SJCRH30 (cell line): ENCODE measurements at regions not wholly inside any gene's neighbourhood (a gene's known extent, or its start where the extent isn't known, plus 50 kb on each side); places are given as distances from the start of the nearest gene placed in this dataset.

ENCODE experiments used
- DNase-seq, 2 experiments: peaks; one replicate each; pipeline ENCODE4 v3.0.0-alpha.2; 2015 to 2020
- H3K27ac ChIP-seq: fragments of 250-450 bp; sonication (Bioruptor Pico); 2 replicates; pipeline ENCODE4 v1.5.1; 2020; ENCODE audit warnings: mild to moderate bottlenecking, moderate library complexity
- H3K27me3 ChIP-seq: fragments of 250-450 bp; sonication (Bioruptor Pico); 2 replicates; pipeline ENCODE4 v1.5.1; 2020; ENCODE audit warnings: mild to moderate bottlenecking, moderate library complexity
- H3K36me3 ChIP-seq: fragments of 250-450 bp; sonication (Bioruptor Pico); 2 replicates; pipeline ENCODE4 v1.5.1; 2020; ENCODE audit warnings: mild to moderate bottlenecking, moderate library complexity
- H3K4me1 ChIP-seq: fragments of 250-450 bp; sonication (Bioruptor Pico); 2 replicates; pipeline ENCODE4 v1.5.1; 2020; ENCODE audit warnings: mild to moderate bottlenecking, moderate library complexity
- H3K4me3 ChIP-seq: fragments of 250-450 bp; sonication (Bioruptor Pico); 2 replicates; pipeline ENCODE4 v1.5.1; 2020; ENCODE audit warnings: mild to moderate bottlenecking, moderate library complexity
- H3K9me3 ChIP-seq: fragments of 250-450 bp; sonication (Bioruptor Pico); replicated peaks from 2 replicates; pipeline ENCODE4 v1.5.1; 2020; ENCODE audit warnings: mild to moderate bottlenecking, moderate library complexity

DNA sequence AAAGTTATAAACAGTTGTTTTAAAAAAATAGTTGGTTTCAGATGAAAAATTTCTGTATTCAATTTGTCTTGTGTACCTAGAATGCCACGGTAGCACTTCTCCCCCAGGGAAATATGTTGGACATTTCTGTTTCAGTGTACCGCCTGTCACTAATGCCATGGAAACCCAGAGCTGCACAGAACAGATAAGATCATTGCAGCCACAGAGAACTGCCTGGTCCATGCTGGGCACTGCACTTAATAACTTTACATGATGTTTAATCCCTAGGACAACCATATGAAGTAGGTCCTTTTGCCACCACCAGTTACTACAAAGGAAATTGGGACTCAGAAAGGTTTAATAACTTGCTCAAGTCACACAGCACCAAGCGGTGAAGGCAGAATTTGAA is 253.4 kb upstream of the SRRM4 start:
- Histone ChIP-seq H3K4me1 (no peaks in the 10 kb centered on the region), H3K9me3 (no peaks in the 10 kb centered on the region), H3K27me3 (no peaks in the 10 kb centered on the region), H3K36me3 (no peaks in the 10 kb centered on the region), H3K27ac (no peak overlapping the region), H3K4me3 (no peak overlapping the region)
- DNase-seq = no peak

GRCh38 chr12:118734266-118734665 is 247.1 kb upstream of the SRRM4 start:
- no peak for DNase-seq
- H3K4me1 ChIP-seq = no peaks in the 10 kb centered on the region
- no peaks in the 10 kb centered on the region for H3K9me3 ChIP-seq

GRCh38 chr12:118737985-118738540 is 243.3 kb upstream of the SRRM4 start:
- no peak overlapping the region for H3K4me3 ChIP-seq
- no peaks in the 10 kb centered on the region for H3K36me3 ChIP-seq
- H3K4me1 ChIP-seq = no peaks in the 10 kb centered on the region
- no peak overlapping the region for H3K27ac ChIP-seq
- no peaks in the 10 kb centered on the region for H3K27me3 ChIP-seq
- no peaks in the 10 kb centered on the region for H3K9me3 ChIP-seq
- DNase-seq = no peak

More at GRCh38 chr12:118734266-118734665, 247.1 kb upstream of the SRRM4 start:
- H3K27ac ChIP-seq = no peak overlapping the region
- no peaks in the 10 kb centered on the region for H3K27me3 ChIP-seq
- no peaks in the 10 kb centered on the region for H3K36me3 ChIP-seq
- H3K4me3 ChIP-seq = no peak overlapping the region

DNA sequence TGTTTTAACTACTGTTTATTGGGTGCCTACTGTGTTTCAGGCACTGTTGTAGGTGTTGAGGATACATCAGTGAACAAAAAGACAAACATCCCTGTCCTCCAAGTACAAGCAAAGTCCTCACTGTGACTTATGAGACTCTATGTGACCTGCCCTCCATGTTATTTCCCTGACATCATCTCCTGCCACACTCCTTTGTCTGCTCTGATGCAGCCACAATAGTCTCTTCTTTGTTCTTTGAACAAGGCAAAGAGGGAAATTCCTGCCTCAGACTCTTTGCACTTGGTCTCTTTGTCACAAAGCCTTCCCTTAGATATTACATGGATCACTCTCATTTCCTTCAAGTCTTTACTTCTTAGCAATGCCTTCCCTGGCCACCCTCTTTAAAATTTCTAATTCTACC is 240.1 kb upstream of the SRRM4 start:
- Histone ChIP-seq H3K27ac (no peak overlapping the region), H3K36me3 (no peaks in the 10 kb centered on the region), H3K4me3 (no peak overlapping the region), H3K27me3 (no peaks in the 10 kb centered on the region), H3K9me3 (no peaks in the 10 kb centered on the region), H3K4me1 (no peaks in the 10 kb centered on the region)
- DNase-seq = no peak

DNA sequence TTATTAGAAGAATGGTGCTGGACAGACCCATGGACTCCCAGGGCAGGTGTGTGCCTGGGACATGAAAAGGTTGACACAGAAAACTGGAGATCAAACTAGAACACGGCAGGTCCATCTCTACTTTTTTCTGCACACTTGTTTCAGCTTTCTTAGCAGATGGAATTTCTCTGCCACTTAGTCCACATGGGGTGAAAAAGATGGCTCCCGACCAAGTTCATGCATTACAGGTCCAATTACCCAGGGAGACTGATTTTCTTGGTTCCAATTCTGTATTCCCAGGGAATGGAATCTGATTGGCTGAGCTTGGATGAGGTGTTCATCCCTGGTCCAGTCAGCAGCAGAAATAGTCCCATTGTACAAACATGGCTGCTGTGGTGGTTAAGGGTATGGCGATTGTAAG is 238.9 kb upstream of the SRRM4 start:
- no peak for DNase-seq
- no peak overlapping the region for H3K4me3 ChIP-seq
- H3K9me3 ChIP-seq = no peaks in the 10 kb centered on the region
- H3K36me3 ChIP-seq = no peaks in the 10 kb centered on the region
- no peak overlapping the region for H3K27ac ChIP-seq
- H3K4me1 ChIP-seq = no peaks in the 10 kb centered on the region
- H3K27me3 ChIP-seq = no peaks in the 10 kb centered on the region

DNA sequence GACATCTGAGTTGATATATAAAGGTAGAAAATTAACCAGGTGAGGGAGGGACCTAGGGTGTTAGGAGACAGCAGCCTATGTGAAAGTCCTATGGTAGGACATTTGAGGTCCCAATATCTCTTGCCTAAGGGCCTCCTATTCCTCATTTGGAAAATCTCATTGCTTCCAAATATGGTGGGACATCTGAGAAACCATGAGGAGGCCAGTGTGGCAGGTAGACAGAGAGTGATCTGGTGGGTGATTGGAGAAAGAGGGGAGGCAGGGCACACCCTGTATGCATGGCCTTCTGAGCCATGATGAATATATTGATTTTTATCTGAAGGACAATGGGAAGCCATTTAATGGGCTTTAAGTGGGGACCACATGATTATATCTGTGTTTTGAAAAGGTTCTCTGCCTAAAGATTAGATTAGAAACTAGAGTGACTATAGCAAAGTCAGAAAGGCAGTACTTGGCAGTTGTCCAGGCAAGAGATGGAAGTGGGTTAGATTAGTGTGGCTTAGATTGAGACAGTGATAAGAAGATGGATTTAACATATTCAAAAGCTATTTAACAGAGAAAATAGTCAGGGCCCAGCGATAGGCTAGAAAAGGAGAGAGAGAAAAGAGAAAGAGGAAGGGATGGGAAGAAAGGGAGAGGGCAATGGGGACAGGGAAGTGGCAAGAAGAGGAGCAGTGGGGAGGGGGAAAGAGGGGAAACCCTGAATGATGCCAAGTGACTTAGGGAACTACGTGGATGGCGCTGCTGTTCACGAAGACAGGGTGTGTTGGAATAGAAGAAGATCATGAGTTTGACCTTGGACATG is 237.2 kb upstream of the SRRM4 start:
- no peak for DNase-seq
- H3K4me3 ChIP-seq = no peak overlapping the region
- no peaks in the 10 kb centered on the region for H3K27me3 ChIP-seq
- H3K9me3 ChIP-seq = no peaks in the 10 kb centered on the region
- no peaks in the 10 kb centered on the region for H3K4me1 ChIP-seq
- H3K27ac ChIP-seq = no peak overlapping the region
- H3K36me3 ChIP-seq = no peaks in the 10 kb centered on the region

DNA sequence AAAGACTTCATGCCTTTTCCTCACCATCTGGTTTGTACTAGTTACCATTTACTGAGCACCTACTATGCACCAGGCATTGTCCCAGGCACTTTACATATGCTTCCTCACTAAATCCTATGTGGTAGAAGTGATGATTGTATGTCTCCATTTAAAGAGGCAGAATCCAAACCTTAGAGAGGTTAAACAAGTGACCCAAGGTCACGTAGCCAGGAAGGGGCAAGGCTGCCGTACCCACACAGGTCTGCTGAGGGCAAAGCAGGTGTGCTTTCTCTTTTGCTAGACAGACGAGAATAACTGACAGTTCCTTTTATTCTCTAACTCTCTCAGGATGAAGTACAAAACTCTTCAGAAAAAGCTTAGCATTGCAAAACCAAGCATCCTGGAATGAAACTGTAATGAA is 235.2 kb upstream of the SRRM4 start:
- no peak overlapping the region for H3K27ac ChIP-seq
- H3K27me3 ChIP-seq = no peaks in the 10 kb centered on the region
- DNase-seq = no peak
- no peaks in the 10 kb centered on the region for H3K9me3 ChIP-seq
- no peak overlapping the region for H3K4me3 ChIP-seq
- H3K36me3 ChIP-seq = no peaks in the 10 kb centered on the region
- H3K4me1 ChIP-seq = no peaks in the 10 kb centered on the region

GRCh38 chr12:118746960-118747359 is 234.4 kb upstream of the SRRM4 start:
- no peak for DNase-seq
- Histone ChIP-seq H3K4me1 (no peaks in the 10 kb centered on the region), H3K4me3 (no peak overlapping the region), H3K36me3 (no peaks in the 10 kb centered on the region), H3K27ac (no peak overlapping the region), H3K27me3 (no peaks in the 10 kb centered on the region), H3K9me3 (no peaks in the 10 kb centered on the region)

GRCh38 chr12:118747771-118748170 is 233.6 kb upstream of the SRRM4 start:
- Histone ChIP-seq H3K4me1 (no peaks in the 10 kb centered on the region), H3K36me3 (no peaks in the 10 kb centered on the region), H3K27me3 (no peaks in the 10 kb centered on the region), H3K4me3 (no peak overlapping the region), H3K27ac (no peak overlapping the region), H3K9me3 (no peaks in the 10 kb centered on the region)
- no peak for DNase-seq

GRCh38 chr12:118748478-118749380 is 232.6 kb upstream of the SRRM4 start:
- no peaks in the 10 kb centered on the region for H3K27me3 ChIP-seq
- H3K36me3 ChIP-seq = no peaks in the 10 kb centered on the region
- H3K27ac ChIP-seq = no peak overlapping the region
- H3K4me3 ChIP-seq = no peak overlapping the region
- H3K4me1 ChIP-seq = no peaks in the 10 kb centered on the region
- no peak for DNase-seq
- H3K9me3 ChIP-seq = no peaks in the 10 kb centered on the region

DNA sequence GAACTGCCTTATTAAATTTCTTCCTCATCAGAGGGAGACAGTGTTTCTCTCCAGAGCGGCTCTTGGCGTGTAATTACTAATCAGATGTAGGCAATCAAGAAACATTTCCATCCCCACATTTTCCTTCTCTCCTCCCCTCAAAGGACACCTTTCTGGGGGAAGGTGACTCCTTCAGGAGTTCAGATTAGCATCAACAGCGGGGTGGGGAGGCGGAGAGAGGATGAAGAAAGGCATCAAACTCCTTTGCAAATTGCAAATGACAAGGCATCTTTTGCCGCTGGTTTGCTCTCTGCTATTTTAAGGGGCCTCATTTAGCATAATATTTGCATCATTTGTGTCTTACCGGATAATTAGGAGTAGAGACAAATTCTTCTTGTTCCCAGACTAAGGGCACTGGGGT is 231.7 kb upstream of the SRRM4 start:
- Histone ChIP-seq H3K9me3 (no peaks in the 10 kb centered on the region), H3K27ac (no peak overlapping the region)
- DNase-seq = no peak

GRCh38 chr12:118750666-118751065 is 230.7 kb upstream of the SRRM4 start:
- DNase-seq = no peak
- H3K4me3 ChIP-seq = no peak overlapping the region
- no peaks in the 10 kb centered on the region for H3K4me1 ChIP-seq
- no peaks in the 10 kb centered on the region for H3K27me3 ChIP-seq
- no peaks in the 10 kb centered on the region for H3K36me3 ChIP-seq
- H3K27ac ChIP-seq = no peak overlapping the region
- H3K9me3 ChIP-seq = no peaks in the 10 kb centered on the region

More for the DNA sequence above, 231.7 kb upstream of the SRRM4 start:
- H3K4me1 ChIP-seq = no peaks in the 10 kb centered on the region
- H3K36me3 ChIP-seq = no peaks in the 10 kb centered on the region
- no peaks in the 10 kb centered on the region for H3K27me3 ChIP-seq
- H3K4me3 ChIP-seq = no peak overlapping the region

- DNase-seq = no peak
- Histone ChIP-seq H3K4me1 (no peaks in the 10 kb centered on the region), H3K27me3 (no peaks in the 10 kb centered on the region), H3K4me3 (no peak overlapping the region), H3K36me3 (no peaks in the 10 kb centered on the region), H3K9me3 (no peaks in the 10 kb centered on the region), H3K27ac (no peak overlapping the region)
Observed at GRCh38 chr12:118751355-118751754, 230.0 kb upstream of the SRRM4 start.

DNA sequence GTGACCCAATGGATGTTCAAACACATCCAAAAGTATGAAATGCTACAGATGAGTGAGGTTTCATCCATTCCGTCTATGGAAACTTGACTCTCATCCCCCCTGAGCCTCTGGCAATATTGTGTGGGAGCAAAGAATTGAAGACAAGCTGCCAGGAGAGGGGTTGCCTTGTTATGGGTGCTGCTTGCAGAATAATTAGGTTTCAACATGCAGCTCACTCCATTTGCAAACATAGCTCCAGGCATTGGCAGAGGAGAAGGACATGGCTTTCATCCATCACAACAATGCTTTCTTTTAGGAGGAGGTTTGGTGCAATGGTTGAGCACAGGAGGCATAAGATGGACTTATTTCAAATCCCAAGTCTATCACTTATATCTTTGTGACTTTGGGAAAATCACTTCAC is 220.7 kb upstream of the SRRM4 start:
- Histone ChIP-seq H3K4me3 (no peak overlapping the region), H3K9me3 (no peaks in the 10 kb centered on the region), H3K27ac (no peak overlapping the region), H3K36me3 (no peaks in the 10 kb centered on the region), H3K27me3 (no peaks in the 10 kb centered on the region), H3K4me1 (0 out of 2 replicates have a peak, but pooled peaks cover 2% of the 10 kb centered on the region)
- no peak for DNase-seq

- H3K4me3 ChIP-seq = no peak overlapping the region
- 0 out of 2 replicates have a peak, but pooled peaks cover 2% of the 10 kb centered on the region for H3K4me1 ChIP-seq
- no peaks in the 10 kb centered on the region for H3K9me3 ChIP-seq
- no peaks in the 10 kb centered on the region for H3K36me3 ChIP-seq
- no peaks in the 10 kb centered on the region for H3K27me3 ChIP-seq
- 0 out of 2 replicates have a peak overlapping the region, but pooled peaks have one; percentile 7 for H3K27ac ChIP-seq
- peak; percentile 45 to 60 for DNase-seq
Observed at GRCh38 chr12:118763234-118763633, 218.1 kb upstream of the SRRM4 start.
